ENCODE measurements at regions not wholly inside any gene's neighbourhood (a gene's known extent, or its start where the extent isn't known, plus 50 kb on each side); places are given as distances from the start of the nearest gene placed in this dataset.

- Histone ChIP-seq H3K4me1 (replicated peaks in 1 of 2; ENCODE audit: control insufficient read depth in 2 of 2, insufficient read depth in 2 of 2, low read length in 2 of 2) (no peaks in the 10 kb centered on the region), H3K27ac (ENCODE audit: extremely low read depth, low read depth, low read length) (no peak overlapping the region), H2AFZ (ENCODE audit: low read depth, low read length) (no peak overlapping the region), H3K36me3 (ENCODE audit: control insufficient read depth, insufficient read depth, low read length) (no peaks in the 10 kb centered on the region), H3K79me2 (ENCODE audit: control insufficient read depth, insufficient read depth, low read length) (no peaks in the 10 kb centered on the region), H3K4me3 (no peak overlapping the region), H3K9ac (ENCODE audit: insufficient read depth in 1 of 2, low read depth in 2 of 2, low read length in 2 of 2) (no peak overlapping the region), H3K9me3 (replicated peaks; ENCODE audit: control insufficient read depth, insufficient read depth, low read depth, low read length) (no peaks in the 10 kb centered on the region), H3K27me3 (ENCODE audit: control insufficient read depth in 2 of 2, insufficient read depth in 2 of 2, low read length in 2 of 2) (no peaks in the 10 kb centered on the region), H3K9me1 (ENCODE audit: control insufficient read depth, insufficient read depth, low read length) (no peaks in the 10 kb centered on the region), H4K20me1 (replicated peaks; ENCODE audit: control insufficient read depth, insufficient read depth, low read length) (no peaks in the 10 kb centered on the region), H3K4me2 (ENCODE audit: insufficient read depth, low read length) (no peak overlapping the region)
- no peak for DNase-seq (ENCODE audit: extremely low read depth in 1 of 4, low spot score in 3 of 4)
- in situ Hi-C loops (cut with MboI), result no loop called here
- FAIRE-seq, result no peak
- BruUV-seq (replicated peaks), result no TSS peak
- ChIA-PET POLR2A (no interaction called here), CTCF (ENCODE audit: low intra/inter-chr PET ratio) (no interaction called here)
- TF ChIP-seq C11orf30 (IDR thresholded peaks at IDR 0.05; ENCODE audit: low read depth), result no peak
- TF ChIP-seq, protein P1, sequence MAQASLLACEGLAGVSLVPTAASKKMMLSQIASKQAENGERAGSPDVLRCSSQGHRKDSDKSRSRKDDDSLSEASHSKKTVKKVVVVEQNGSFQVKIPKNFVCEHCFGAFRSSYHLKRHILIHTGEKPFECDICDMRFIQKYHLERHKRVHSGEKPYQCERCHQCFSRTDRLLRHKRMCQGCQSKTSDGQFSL (CRISPR knock-in tag; IDR thresholded peaks at IDR 0.05), result no peak
- TF ChIP-seq, protein P1 (tag; IDR thresholded peaks at IDR 0.05), result no peak
- no peak for TF ChIP-seq LEF1 (IDR thresholded peaks at IDR 0.05)
- no peak for TF ChIP-seq SNRNP70 (optimal IDR thresholded peaks at IDR 0.05; ENCODE audit: low read depth, low read length)
- no peak for TF ChIP-seq HNRNPL (IDR thresholded peaks at IDR 0.05; ENCODE audit: low read depth, low read length)
- TF ChIP-seq HINFP (tag; conservative IDR thresholded peaks at IDR 0.05; ENCODE audit: low read depth), result no peak
- TF ChIP-seq RAD51 (IDR thresholded peaks at IDR 0.05; ENCODE audit: borderline replicate concordance, low read depth), result no peak
- TF ChIP-seq ZNF695 (CRISPR knock-in tag; IDR thresholded peaks at IDR 0.05), result no peak
- TF ChIP-seq MYNN (IDR thresholded peaks at IDR 0.05), result no peak
- no peak for TF ChIP-seq MYNN (CRISPR knock-in tag; IDR thresholded peaks at IDR 0.05)
- no peak for TF ChIP-seq ZFP1 (CRISPR knock-in tag; IDR thresholded peaks at IDR 0.05)
- no peak for TF ChIP-seq PML (IDR thresholded peaks at IDR 0.05; ENCODE audit: low read length)
- intact Hi-C loops (cut with micrococcal nuclease), result no loop called here
- 0% methylated on average over 1 of the region's 1 CpG for whole genome bisulfite sequencing (ENCODE audit: insufficient coverage, low coverage, missing lambda C conversion rate)
- ATAC-seq, result no peak
Observed at GRCh38 chr11:104633226-104633625, 265.0 kb downstream of the CASP12 start.

Measured in K562 (cell line).